ENCODE measurements at regions not wholly inside any gene's neighbourhood (a gene's known extent, or its start where the extent isn't known, plus 50 kb on each side); places are given as distances from the start of the nearest gene placed in this dataset.

DNA sequence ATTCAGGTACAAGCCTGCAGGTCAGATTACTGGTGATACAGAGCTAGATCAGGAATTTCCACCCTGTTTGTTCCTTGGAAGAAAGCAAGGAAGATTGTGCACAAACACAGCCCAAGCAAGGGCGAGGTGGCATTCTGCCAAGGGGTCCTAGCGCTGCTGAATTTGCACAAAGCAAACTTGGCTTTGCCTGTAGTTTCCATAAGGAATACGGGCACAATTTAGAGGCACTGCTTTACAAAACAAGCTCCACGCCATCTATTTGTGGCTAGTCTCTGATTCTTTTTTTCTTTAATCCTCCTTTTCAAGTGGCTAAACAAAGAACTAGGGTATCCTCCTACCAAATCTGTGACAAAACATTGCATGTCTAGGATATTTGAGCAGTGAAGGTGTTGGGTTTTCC, 195.5 kb upstream of the ACVR2A start:
- no peak for DNase-seq (ENCODE audit: low read depth in 3 of 3)

DNA sequence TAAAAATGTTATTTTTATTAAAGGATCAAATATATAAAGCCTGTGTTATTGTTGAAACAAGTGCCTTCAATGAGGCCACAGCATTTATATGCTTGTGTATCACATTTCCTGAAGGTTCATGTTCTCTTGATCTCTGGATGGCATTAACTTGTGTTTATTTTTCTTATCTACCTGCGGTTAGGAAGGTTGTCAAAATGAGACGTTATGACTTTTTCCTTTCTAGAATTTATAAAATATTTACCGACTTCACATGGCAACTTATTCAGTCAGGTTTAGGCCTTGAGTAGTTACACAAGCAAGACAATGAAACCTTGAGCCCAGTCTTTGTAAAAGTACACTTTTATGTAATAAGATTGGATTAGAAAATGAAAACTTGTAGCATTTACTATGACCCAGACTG, 196.4 kb upstream of the ACVR2A start:
- DNase-seq (ENCODE audit: low read depth in 3 of 3) = no peak

DNA sequence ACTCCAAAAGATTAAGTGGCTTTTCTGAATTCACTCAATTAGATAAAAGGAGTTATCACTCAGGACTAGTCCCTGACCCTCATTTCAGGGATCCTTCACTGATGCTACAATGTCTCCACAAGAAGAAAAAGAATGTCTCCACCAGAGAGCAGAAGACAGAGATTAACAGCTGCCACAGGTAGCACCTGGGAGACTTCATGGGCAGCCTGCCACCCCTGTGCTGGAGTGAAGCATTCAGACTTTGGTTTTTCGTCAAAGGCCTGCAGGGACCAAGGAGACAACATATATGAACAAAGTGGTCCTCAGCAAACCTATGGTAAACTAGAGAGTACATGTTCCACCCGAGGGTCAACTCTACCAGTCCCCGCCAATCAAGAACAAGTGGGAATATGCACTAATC, 197.0 kb upstream of the ACVR2A start:
- DNase-seq (ENCODE audit: low read depth in 3 of 3) = no peak

DNA sequence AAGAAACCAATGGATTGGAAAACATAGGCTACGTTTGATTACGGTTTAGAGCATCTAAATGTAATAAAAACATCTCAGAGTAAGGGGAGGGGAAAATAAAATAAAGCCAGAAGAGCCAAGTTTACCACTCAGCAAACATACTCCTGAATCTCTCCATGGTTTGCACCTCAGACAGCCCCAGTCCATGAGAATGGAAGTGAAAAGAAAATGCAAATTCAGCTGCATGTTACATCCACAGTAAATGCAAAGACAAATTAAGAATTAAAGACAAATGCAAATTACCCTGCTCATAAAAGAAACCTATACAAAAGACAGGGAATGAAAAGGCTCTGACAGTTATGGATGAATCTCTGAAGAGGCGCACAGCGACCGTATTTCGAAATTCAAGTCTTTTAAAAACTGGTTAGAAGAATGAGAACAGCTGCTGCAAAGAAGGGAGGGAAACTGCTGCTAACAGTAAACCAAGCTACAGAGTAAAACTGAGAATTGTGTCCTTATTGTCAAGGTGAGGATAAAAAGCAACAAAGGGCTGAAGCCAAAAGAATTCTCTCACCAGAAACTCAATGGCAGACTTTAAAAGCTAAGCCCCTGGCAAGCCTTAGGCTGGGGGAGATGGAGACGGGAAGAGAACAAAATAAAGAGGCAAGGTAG, 197.9 kb upstream of the ACVR2A start:
- DNase-seq (ENCODE audit: low read depth in 3 of 3) = no peak

DNA sequence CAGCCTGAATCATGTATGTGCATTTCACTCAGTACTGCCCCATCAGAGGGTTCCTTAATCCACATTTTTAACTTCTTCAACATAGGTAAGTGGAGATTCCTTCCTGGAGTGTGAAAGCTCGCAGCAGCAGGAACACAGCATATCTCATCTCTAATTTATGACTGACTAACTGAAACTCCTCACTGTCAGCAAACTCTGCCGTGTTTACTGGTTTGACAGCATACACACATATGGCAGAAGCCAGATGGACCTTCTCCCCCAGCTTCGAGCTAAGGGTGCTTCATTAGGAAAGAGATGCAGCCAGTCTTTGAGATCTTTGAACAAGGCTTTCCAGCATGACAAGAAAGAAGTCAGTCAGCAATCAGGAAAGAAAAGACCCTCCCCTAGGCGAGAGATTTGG, 200.3 kb upstream of the ACVR2A start:
- no peak for DNase-seq (ENCODE audit: low read depth in 3 of 3)

DNA sequence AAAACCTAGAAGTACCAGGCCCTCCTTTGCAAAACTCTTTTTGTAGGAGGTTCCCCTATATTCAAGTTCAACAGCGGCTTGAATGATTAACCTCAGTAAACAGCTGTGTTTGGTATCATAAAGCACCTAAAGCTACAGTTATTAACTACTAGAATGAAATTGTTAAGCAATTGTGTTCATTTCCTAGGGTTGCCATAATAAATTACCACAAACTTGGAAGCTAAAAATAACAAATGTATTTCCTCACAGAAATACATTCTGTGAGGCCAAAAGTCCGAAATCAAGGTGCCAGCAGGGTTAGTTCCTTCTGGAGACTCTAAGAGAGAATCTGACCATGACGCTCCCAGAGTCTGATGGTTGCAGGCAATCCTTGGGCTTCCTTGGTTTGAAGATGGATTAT, 202.1 kb upstream of the ACVR2A start:
- DNase-seq (ENCODE audit: low read depth in 3 of 3) = no peak

DNA sequence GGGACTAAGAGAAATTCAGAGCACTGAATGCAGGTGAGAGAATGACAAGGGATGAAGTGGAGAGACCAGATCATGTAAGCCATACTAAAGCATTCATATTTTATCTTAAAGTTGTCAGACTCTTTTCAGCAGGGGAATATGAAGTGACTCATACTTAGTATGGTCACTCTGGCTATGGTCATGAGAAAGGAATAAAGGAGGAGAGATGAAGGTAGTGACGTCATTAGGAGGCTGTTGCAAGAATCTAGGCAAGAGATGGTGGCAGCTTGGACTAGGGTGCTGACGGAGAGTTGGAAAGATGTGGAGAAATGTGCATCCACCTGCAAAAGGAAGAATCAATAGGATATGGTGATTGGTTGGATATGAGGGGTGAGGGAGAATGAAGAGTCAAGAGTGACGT, 203.2 kb upstream of the ACVR2A start:
- no peak for DNase-seq (ENCODE audit: low read depth in 3 of 3)

DNA sequence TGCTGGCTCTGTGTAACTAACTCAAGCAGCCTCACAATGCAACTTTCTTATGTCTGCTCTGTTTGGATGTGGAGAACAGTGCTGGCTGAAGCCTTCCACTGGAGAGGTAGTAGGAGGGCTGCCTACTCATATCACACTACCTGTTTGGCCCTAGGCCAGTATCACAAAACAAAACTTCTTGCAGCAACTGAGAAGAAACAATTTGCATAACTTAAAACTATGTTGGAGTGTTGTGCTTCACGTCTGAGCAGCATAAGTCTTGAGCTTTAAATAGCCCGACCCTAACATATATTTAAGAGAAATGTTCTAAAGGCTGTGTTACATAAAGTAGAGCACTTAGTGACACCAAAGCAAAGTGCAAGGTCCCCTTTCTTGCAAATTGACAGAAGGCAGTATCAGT, 204.9 kb upstream of the ACVR2A start:
- DNase-seq (ENCODE audit: low read depth in 3 of 3) = no peak

DNA sequence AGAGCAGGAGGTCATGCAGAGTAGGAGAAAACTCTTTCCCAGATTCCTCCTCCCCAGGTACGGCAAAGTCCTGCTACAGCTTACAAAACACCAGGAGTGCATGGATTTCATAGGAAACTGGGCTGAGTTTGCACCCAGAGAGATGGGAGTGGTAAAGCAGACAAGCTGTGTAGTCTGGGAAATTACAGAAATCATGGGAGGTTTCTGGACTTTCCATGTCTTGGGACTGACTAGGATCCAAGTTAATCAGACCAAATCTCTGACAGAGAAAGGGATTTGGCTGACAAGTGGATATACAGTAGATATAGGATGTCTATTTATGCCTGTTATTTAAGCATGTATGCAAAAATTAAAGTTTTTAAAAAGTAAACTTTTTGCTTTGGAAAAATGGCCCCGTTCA, 205.4 kb upstream of the ACVR2A start:
- no peak for DNase-seq (ENCODE audit: low read depth in 3 of 3)

DNA sequence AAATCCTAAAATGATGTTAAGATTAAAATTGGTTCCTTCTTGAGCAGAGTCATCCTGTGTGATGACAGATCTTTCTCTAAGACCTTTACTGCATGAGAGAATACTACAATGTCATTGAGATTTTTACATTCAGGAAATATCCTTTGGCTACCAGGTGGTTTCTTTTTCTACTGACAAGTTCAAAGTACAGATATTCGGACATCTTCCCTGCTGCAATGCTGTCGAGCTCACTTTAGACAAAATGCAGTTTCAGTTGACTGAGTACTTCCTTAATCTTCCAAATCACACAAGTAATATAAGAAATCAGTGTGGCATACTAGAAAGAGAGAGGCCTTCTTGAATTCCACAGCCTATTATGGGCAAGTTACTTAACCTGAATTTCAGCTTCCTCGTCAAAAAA, 207.9 kb upstream of the ACVR2A start:
- no peak for DNase-seq (ENCODE audit: low read depth in 3 of 3)

DNA sequence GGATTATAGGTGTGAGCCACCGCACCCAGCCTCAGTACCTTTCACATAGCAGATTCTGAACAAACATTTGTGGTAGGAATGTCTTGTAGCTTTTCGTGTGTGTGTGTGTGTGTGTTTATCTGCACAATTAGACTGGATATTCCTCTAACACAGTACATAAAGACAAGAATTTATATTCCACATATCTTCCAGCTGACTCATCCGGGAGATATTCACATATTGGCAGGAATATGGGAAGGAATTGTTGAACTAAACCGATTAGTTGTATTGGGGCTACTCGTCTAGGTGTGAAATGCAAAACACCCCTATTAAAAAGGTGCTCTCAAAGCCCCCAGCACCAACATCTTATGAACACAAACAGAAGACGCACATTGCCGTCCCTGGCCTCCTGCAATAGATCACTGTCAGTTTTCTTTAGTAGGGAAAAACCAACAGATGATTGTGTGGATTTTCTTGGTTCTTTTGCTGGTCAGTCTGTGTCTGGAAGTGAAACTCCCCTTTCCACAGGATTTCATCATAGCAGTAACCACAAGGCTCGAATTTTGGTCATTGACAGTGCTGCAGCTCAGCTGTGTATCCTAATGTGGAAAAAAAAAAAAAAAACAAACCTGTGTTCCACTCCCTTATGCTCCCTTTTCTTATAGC, 208.5 kb upstream of the ACVR2A start:
- no peak for DNase-seq (ENCODE audit: low read depth in 3 of 3)

DNA sequence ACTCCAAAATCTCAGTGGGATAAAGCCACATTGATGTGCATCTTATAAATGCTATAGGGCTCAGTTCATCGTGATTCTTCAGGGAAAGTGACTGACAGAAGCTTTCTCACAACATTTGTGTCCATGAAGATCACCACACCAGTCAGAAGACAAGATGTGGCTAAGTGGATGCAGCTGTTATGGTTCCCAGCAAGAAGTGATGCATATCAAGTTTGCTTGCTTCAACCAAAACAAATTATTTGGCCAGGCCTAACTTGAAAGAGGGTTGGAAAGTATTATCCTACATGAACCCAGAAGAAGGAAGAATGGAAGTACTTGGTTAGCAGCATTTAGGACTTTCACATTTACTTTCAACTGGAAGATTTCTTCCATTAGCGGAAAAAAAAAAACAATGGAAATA, 210.0 kb upstream of the ACVR2A start:
- DNase-seq (ENCODE audit: low read depth in 3 of 3) = no peak

DNA sequence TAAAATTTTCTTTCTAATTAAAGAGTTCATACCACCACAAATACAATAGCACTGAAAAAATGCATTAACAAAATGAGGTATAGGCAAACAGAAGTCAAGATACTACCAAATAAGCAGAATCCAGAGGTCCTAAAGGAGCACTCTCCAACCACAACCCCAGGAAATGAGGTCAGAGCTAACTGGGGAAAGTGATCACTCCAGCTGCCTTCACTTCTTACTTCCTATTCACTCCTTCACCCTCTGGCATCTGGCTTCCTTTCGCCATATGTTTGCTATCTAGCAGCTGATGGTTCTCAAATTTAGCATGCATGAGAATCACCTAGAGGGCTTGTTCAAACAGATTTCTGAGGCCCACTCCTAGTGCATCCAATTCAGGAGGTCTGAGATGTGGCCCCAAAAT, 212.6 kb upstream of the ACVR2A start:
- DNase-seq (ENCODE audit: low read depth in 3 of 3) = no peak

DNA sequence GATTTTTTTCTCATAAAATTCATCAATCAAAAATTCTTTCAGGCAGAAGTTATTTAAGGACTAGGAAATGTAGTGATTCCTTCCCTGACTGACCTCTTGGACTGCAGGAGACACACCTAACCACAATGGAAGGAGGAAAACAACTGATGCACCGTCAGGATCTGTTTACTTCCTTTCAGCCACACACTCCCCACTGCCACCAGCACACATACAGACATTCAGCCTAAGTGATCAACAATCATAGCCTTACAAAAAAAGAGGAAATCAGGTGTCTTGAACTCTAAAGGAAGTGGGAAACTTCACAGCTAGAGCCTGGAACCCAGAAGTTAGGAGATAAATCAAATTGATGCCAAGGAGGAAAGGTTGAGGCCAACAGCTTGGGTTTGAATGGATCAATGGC, 213.5 kb upstream of the ACVR2A start:
- no peak for DNase-seq (ENCODE audit: low read depth in 3 of 3)

DNA sequence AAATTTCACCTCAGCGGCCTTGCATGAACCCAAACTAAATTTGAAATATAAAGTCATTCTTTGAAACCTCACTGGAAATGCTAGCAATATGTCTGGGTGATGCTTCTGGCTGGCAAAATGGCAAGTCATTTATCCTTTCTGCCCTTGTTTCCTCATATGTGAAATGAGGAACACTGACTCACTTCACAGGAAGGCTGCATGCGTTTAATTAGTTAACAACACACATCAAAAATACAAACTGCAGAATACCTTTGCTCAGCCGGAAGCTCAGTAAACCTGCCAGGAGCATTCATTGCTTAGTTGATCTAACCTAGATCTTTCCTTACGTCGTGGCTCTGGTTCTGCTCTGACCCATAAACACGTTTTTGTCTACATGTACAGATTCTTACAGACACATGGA, 214.2 kb upstream of the ACVR2A start:
- peak in 1 of 3 donors; percentile 14 for DNase-seq (ENCODE audit: low read depth in 3 of 3)

DNA sequence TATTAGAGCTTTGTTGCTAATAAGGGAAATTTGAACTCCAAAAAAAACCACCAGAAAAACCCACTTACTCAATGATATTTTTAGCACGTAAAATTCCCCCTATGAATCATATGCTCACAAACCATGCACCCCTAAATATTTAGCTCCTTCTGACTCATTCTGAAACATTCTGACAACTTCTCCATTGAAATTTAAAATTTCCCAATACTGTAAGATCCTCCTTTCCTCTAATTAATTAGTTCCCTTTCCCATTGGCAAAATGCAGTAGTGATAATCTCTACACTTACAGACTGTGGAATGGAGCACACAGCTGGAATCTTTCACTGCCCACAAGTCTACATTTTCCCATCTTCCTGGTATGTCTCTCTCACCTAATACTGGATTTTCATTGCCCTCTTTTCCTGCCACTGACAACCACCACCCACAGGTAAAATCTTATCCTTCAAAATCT, 215.8 kb upstream of the ACVR2A start:
- DNase-seq (ENCODE audit: low read depth in 3 of 3) = no peak

DNA sequence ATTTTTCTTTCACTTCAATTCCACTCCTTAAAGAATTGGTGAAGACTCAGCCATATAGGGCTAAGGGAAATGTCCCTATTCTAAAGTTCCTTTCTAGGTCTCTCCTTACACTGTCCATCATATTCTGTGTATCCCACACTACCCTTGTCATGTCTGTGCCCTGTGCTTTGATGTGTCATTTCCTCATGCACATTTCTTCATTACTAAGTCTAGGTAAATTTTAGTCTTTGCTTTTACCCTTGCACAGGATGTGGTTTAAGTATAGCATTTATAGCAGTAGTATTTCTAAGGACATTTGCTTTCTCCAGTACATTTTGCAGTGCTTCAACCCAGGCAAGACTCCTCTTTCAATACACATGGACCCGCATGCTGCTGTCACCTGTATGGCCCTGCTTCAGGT, 221.5 kb upstream of the ACVR2A start:
- no peak for DNase-seq (ENCODE audit: low read depth in 3 of 3)

DNA sequence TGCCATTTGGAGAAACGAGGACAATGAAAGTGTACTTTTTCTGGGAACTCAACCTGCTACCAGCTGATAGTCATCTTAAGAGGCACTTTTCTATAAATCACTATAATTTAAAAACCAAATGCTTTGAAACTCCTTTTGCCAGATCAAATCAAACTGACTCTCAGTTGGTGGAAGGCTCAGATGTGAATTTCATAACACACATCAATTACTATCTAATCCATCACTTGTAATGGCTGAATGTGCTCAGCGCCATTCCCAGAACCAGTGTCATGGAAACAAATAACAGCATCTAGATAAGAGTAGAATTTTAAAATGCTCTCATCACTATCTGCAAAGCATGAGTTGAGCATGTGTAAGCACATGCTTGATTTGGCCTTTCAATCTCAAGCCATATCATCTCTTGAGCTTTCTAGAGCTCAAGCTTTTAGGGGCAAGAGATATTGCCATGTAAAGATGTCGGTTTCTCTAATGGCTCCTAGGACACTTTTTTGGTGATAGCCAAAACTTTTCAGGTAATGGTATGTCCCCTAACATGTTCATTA, 223.1 kb upstream of the ACVR2A start:
- no peak for DNase-seq (ENCODE audit: low read depth in 3 of 3)

DNA sequence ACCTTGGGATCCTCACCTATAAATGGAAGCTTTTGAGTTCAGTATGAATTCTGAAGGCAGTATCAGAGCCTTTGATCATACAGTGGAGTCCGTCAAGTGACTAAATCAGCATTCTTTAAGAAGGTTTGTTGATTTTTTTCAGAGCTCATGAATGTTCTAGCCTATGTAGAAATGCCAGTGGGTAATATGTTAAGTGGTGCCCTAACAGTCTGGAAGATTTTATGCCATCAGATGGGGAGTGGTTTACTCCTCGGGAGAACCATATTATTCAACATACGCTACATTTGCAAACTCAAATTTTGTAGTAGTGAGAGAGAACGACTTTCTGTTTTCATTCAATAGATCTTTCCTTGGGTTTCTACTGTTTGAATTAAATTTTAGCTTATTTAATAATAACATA, 225.0 kb upstream of the ACVR2A start:
- no peak for DNase-seq (ENCODE audit: low read depth in 3 of 3)

DNA sequence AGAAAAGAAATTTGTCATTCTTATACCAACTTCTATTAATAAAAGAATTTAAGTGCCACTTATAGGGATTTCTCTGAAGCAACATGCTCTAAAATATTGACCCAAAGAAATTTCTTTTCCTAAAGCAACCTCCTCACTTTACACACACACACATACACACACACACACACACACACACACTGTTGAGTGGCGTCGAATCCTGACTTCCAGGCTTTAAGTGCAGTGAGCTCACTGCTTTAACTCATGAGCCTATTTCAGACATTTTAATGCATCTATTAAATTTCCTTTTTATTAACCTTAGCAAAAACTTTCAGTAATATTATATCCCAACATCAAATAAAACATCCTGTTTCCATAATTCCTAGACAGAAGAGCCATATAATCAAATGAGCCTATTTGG, 229.1 kb upstream of the ACVR2A start:
- DNase-seq (ENCODE audit: low read depth in 3 of 3) = no peak

DNA sequence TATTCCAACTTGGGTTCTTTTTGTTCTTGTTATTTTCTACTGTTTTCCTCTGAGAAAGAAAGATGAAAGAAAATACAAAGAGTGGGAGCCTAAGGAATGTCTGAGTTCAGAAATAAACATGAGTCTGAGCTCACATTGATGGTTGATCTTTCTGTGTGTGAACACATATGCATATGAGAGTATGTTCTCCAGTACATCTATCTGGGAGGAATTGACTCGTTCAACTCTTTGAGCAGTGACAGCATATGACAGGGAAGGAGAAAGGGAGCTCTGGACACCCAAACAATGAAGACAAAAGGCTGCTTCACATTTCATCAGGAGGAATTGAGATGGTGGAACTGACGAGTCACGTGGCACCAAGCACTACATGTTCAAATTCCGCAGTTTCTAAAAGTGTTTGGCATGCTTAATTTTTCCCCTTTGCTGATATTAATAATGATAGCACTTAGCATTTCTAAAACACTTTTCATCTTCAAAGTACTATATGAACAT, 229.8 kb upstream of the ACVR2A start:
- no peak for DNase-seq (ENCODE audit: low read depth in 3 of 3)

DNA sequence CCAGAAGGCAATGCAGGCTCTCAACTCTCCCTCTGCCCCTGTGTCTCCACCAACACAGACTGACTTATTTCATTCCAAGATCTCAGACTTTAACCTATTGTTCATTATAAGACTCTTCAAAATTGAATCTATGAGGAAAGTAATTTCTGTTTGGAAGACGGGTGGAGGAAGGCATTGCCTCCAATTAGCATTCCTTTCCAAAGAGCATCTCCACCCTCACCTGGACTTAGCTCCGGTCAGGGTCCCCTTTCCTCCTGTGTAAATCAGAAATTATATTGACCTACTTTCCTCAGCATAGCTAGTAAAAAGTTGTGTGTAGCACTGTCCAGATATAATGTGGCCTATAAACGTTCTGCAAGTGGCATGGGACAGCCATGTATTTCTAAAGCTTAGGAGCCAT, 230.4 kb upstream of the ACVR2A start:
- no peak for DNase-seq (ENCODE audit: low read depth in 3 of 3)

DNA sequence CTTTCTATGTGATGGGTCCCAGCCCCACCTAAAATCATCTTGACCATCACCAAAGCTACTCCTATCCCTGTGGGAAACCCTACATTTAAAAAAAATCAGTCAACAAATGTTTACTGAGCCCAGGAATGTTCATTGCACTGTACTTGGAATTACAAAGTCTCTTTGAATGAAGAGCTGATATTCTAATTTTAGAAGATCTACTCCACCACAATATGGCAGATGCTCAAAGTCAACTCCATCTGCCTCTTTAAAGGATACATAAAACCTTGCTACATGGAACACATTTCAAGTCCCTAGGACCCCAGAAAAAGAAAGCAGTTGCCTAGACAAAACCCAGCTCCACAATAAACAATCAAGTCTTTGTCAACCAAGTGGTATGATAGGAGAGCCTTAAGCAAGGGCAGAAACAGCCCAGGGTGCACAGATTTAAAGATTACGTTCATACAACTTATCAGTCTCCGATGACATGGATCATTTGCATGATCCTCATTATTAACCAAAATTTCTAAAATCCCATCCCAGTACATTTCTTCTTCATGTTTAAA, 234.3 kb upstream of the ACVR2A start:
- no peak for DNase-seq (ENCODE audit: low read depth in 3 of 3)
